Esophagus muscularis mucosa (tissue), 4 donors: ENCODE measurements at regions not wholly inside any gene's neighbourhood (a gene's known extent, or its start where the extent isn't known, plus 50 kb on each side); places are given as distances from the start of the nearest gene placed in this dataset.

Source experiments
- EP300 ChIP-seq: sonication (generic); formaldehyde crosslinking; IDR thresholded peaks from one replicate; pipeline ENCODE4 v1.6.1; 2017; ENCODE audit warnings: antibody characterized with exemption
- POLR2A ChIP-seq: fragments of 450-650 bp; IDR thresholded peaks from one replicate; pipeline ENCODE4 v1.6.1; 2017; ENCODE audit warnings: antibody characterized with exemption, moderate library complexity, mild to moderate bottlenecking, low read depth
- TF ChIP-seq, protein P1 (sequence below), 3 experiments: fragments of 200-600 bp in 2 of 3; fragments of 450-650 bp in 1 of 3; sonication (generic) in 2 of 3; IDR thresholded peaks; one replicate each; pipeline ENCODE4 v1.5.1; 2017 to 2019; ENCODE audit warnings: antibody characterized with exemption in 3 of 3, mild to moderate bottlenecking in 2 of 3, moderate library complexity in 1 of 3

DNA sequence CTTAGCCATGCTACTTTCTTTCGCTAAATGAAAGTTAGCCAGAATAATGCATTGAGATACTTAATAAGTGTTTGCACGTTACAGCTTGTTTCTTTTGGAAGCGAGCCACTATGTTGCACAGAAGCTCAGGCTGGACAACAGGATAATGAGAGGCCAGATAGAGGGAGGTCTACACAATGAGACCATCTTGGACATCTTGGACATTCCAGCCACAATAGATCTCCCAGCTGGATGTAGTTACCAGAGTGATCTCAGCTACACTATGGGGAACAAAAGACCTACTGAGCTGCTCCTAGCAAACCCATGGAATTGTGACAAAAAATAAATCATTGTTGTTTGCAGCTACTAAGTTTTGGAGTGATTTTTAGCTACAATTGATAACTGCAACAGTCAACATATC lies 540.1 kb upstream of the SEMA6D start:
- TF ChIP-seq POLR2A (no peak), EP300 (no peak)
- TF ChIP-seq, protein P1, sequence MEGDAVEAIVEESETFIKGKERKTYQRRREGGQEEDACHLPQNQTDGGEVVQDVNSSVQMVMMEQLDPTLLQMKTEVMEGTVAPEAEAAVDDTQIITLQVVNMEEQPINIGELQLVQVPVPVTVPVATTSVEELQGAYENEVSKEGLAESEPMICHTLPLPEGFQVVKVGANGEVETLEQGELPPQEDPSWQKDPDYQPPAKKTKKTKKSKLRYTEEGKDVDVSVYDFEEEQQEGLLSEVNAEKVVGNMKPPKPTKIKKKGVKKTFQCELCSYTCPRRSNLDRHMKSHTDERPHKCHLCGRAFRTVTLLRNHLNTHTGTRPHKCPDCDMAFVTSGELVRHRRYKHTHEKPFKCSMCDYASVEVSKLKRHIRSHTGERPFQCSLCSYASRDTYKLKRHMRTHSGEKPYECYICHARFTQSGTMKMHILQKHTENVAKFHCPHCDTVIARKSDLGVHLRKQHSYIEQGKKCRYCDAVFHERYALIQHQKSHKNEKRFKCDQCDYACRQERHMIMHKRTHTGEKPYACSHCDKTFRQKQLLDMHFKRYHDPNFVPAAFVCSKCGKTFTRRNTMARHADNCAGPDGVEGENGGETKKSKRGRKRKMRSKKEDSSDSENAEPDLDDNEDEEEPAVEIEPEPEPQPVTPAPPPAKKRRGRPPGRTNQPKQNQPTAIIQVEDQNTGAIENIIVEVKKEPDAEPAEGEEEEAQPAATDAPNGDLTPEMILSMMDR (IDR thresholded peaks at IDR 0.05): no peak
